Neuronal stem cell (in vitro differentiated cells): ENCODE measurements at regions not wholly inside any gene's neighbourhood (a gene's known extent, or its start where the extent isn't known, plus 50 kb on each side); places are given as distances from the start of the nearest gene placed in this dataset.

Source experiments
- DNase-seq: peaks from one replicate; pipeline ENCODE4 v3.0.0-alpha.2; 2013; ENCODE audit warnings: low spot score
- H2AFZ ChIP-seq: one replicate; pipeline ENCODE4 v1.6.1; 2013; ENCODE audit warnings: mild to moderate bottlenecking, low read length, inconsistent platforms
- H2AK5ac ChIP-seq: 2 replicates; pipeline ENCODE4 v1.6.1; 2013; ENCODE audit warnings: low read depth, mild to moderate bottlenecking, inconsistent platforms, low read length, moderate library complexity, mixed read lengths
- H2BK120ac ChIP-seq: 2 replicates; pipeline ENCODE4 v1.6.1; 2013; ENCODE audit warnings: low read depth, mild to moderate bottlenecking, inconsistent platforms, low read length, moderate library complexity, mixed read lengths
- H2BK12ac ChIP-seq: one replicate; pipeline ENCODE4 v1.6.1; 2013; ENCODE audit warnings: low read length, inconsistent platforms
- H2BK15ac ChIP-seq: 2 replicates; pipeline ENCODE4 v1.6.1; 2013; ENCODE audit warnings: mild to moderate bottlenecking, low read length, inconsistent platforms, mixed read lengths
- H2BK5ac ChIP-seq: one replicate; pipeline ENCODE4 v1.6.1; 2013; ENCODE audit warnings: inconsistent platforms, mild to moderate bottlenecking, low read length, moderate library complexity
- H3K14ac ChIP-seq: one replicate; pipeline ENCODE4 v1.6.1; 2013; ENCODE audit warnings: low read length, inconsistent platforms
- H3K18ac ChIP-seq: 2 replicates; pipeline ENCODE4 v1.6.1; 2013; ENCODE audit warnings: low read length, inconsistent platforms
- H3K23ac ChIP-seq: 2 replicates; pipeline ENCODE4 v1.6.1; 2013; ENCODE audit warnings: low read depth, mild to moderate bottlenecking, mixed read lengths, low read length, inconsistent platforms; ENCODE audit not compliant: poor library complexity
- H3K27ac ChIP-seq: replicated peaks from 3 replicates; pipeline ENCODE4 v1.5.1; 2013; ENCODE audit warnings: low read length, inconsistent platforms
- H3K27me3 ChIP-seq, 3 experiments: 2 replicates each; pipeline ENCODE4 v1.6.1; 2013; ENCODE audit warnings: low read length in 3 of 3, mild to moderate bottlenecking in 2 of 3, inconsistent platforms in 1 of 3, low read depth in 1 of 3, mixed read lengths in 1 of 3, moderate library complexity in 1 of 3; ENCODE audit not compliant: control insufficient read depth in 3 of 3, insufficient read depth in 3 of 3
- H3K36me3 ChIP-seq, 2 donors: replicated peaks in 1 of 2; 2 replicates each; pipeline ENCODE4 v1.6.1; 2013; ENCODE audit warnings: low read length in 2 of 2; ENCODE audit not compliant: control insufficient read depth in 2 of 2, insufficient read depth in 2 of 2
- H3K4ac ChIP-seq: 2 replicates; pipeline ENCODE4 v1.6.1; 2013; ENCODE audit warnings: inconsistent platforms, mild to moderate bottlenecking, low read length, moderate library complexity
- H3K4me1 ChIP-seq, 2 donors: 1 replicate in 1 of 2; 2 replicates in 1 of 2; pipeline ENCODE4 v1.6.1; 2013; ENCODE audit warnings: low read length in 2 of 2, low read depth in 1 of 2; ENCODE audit not compliant: control insufficient read depth in 2 of 2, insufficient read depth in 1 of 2
- H3K4me2 ChIP-seq: one replicate; pipeline ENCODE4 v1.6.1; 2013; ENCODE audit warnings: mild to moderate bottlenecking, low read length, inconsistent platforms; ENCODE audit not compliant: insufficient read depth, poor library complexity, severe bottlenecking
- H3K4me3 ChIP-seq, 2 donors: 2 replicates each; pipeline ENCODE4 v1.5.1; 2013; ENCODE audit warnings: low read length in 2 of 2, mild to moderate bottlenecking in 2 of 2, inconsistent platforms in 1 of 2, moderate library complexity in 1 of 2
- H3K79me1 ChIP-seq: one replicate; pipeline ENCODE4 v1.6.1; 2013; ENCODE audit warnings: low read depth, mild to moderate bottlenecking, inconsistent platforms, low read length, moderate library complexity
- H3K9ac ChIP-seq: one replicate; pipeline ENCODE4 v1.6.1; 2013; ENCODE audit warnings: mild to moderate bottlenecking, low read depth, low read length, inconsistent platforms; ENCODE audit not compliant: poor library complexity
- H3K9me3 ChIP-seq, 2 donors: replicated peaks in 1 of 2; 2 replicates each; pipeline versions ENCODE3 to v1.6.1; 2013; ENCODE audit warnings: low read length in 2 of 2, mild to moderate bottlenecking in 2 of 2, inconsistent platforms in 1 of 2, low read depth in 1 of 2, mixed read lengths in 1 of 2, moderate library complexity in 1 of 2; ENCODE audit not compliant: control insufficient read depth in 2 of 2, insufficient read depth in 1 of 2
- H4K8ac ChIP-seq: one replicate; pipeline ENCODE4 v1.6.1; 2013; ENCODE audit warnings: low read depth, mild to moderate bottlenecking, inconsistent platforms, low read length, moderate library complexity
- H4K91ac ChIP-seq: one replicate; pipeline ENCODE4 v1.6.1; 2013; ENCODE audit warnings: low read length, low read depth, mild to moderate bottlenecking, inconsistent platforms; ENCODE audit not compliant: poor library complexity
- WGBS, 2 donors: extraction: QIAGEN DNeasy Blood & Tissue Kit; methylation state at CpG; one replicate each; pipeline ENCODE4 v1.1.7; 2013; ENCODE audit warnings: missing lambda C conversion rate in 2 of 2, mixed read lengths in 1 of 2; ENCODE audit not compliant: insufficient read length in 2 of 2, insufficient replicate concordance in 1 of 2; ENCODE audit errors: extremely low coverage in 2 of 2; 5-methylcytosine and 5-hydroxymethylcytosine counted together

GRCh38 chr3:8254489-8254888 lies 247.1 kb upstream of the LMCD1 start:
- Histone ChIP-seq H3K79me1 (no peaks in the 10 kb centered on the region), H3K9ac (no peak overlapping the region), H2BK15ac (no peak overlapping the region), H3K14ac (no peak overlapping the region), H2BK120ac (no peak overlapping the region), H3K9me3 (no peaks in the 10 kb centered on the region), H3K27me3 (no peaks in the 10 kb centered on the region), H3K4ac (no peak overlapping the region), H2BK12ac (no peak overlapping the region), H3K4me3 (no peak overlapping the region), H3K36me3 (no peaks in the 10 kb centered on the region), H2AFZ (no peak overlapping the region), H3K18ac (no peak overlapping the region), H3K4me1 (peaks cover 0 to 4% of the 10 kb centered on the region in 2 donors), H3K4me2 (no peak overlapping the region), H3K23ac (no peak overlapping the region), H4K91ac (no peak overlapping the region), H2BK5ac (no peak overlapping the region), H2AK5ac (no peak overlapping the region), H3K27ac (no peak overlapping the region), H4K8ac (no peak overlapping the region)
- no CpG with 5 or more reads among the region's 2 CpGs for WGBS, 2 donors
- no peak for DNase-seq

- no peak overlapping the region for H2AFZ ChIP-seq
- no peak overlapping the region for H2BK12ac ChIP-seq
- no peak overlapping the region for H3K4me3 ChIP-seq
- H3K14ac ChIP-seq = no peak overlapping the region
- no peak overlapping the region for H3K4ac ChIP-seq
- H3K36me3 ChIP-seq = no peaks in the 10 kb centered on the region
- H2AK5ac ChIP-seq = no peak overlapping the region
- no peak for DNase-seq
- no peaks in the 10 kb centered on the region for H3K27me3 ChIP-seq
- H2BK5ac ChIP-seq = no peak overlapping the region
- no peak overlapping the region for H3K4me2 ChIP-seq
- peaks cover 0 to 4% of the 10 kb centered on the region in 2 donors for H3K4me1 ChIP-seq
- H3K27ac ChIP-seq = no peak overlapping the region
- no peak overlapping the region for H3K9ac ChIP-seq
- no peak overlapping the region for H2BK120ac ChIP-seq
- no CpG with 5 or more reads among the region's 2 CpGs for WGBS, 2 donors
- H4K8ac ChIP-seq = no peak overlapping the region
- H4K91ac ChIP-seq = no peak overlapping the region
- no peak overlapping the region for H2BK15ac ChIP-seq
- no peaks in the 10 kb centered on the region for H3K9me3 ChIP-seq
- no peak overlapping the region for H3K18ac ChIP-seq
- H3K79me1 ChIP-seq = no peaks in the 10 kb centered on the region
- H3K23ac ChIP-seq = no peak overlapping the region
Observed at GRCh38 chr3:8255725-8256124, 245.9 kb upstream of the LMCD1 start.

- no peak overlapping the region for H2BK120ac ChIP-seq
- no peak overlapping the region for H4K91ac ChIP-seq
- H3K18ac ChIP-seq = no peak overlapping the region
- no peak overlapping the region for H3K9ac ChIP-seq
- peaks cover 0 to 4% of the 10 kb centered on the region in 2 donors for H3K4me1 ChIP-seq
- no peak overlapping the region for H2AK5ac ChIP-seq
- no peak overlapping the region for H3K23ac ChIP-seq
- WGBS, 2 donors = no CpG with 5 or more reads among the region's 3 CpGs
- no peak overlapping the region for H4K8ac ChIP-seq
- H3K27ac ChIP-seq = no peak overlapping the region
- no peak overlapping the region for H2BK5ac ChIP-seq
- DNase-seq = no peak
- no peak overlapping the region for H2AFZ ChIP-seq
- no peak overlapping the region for H3K14ac ChIP-seq
- H3K27me3 ChIP-seq = no peaks in the 10 kb centered on the region
- H3K36me3 ChIP-seq = no peaks in the 10 kb centered on the region
- no peak overlapping the region for H2BK15ac ChIP-seq
- no peak overlapping the region for H3K4me3 ChIP-seq
- H3K4ac ChIP-seq = no peak overlapping the region
- H3K9me3 ChIP-seq = no peaks in the 10 kb centered on the region
- H3K4me2 ChIP-seq = no peak overlapping the region
- no peaks in the 10 kb centered on the region for H3K79me1 ChIP-seq
- no peak overlapping the region for H2BK12ac ChIP-seq
Observed at GRCh38 chr3:8256441-8257071, 245.1 kb upstream of the LMCD1 start.

- H3K27ac ChIP-seq = no peak overlapping the region
- no peak overlapping the region for H2BK120ac ChIP-seq
- no peak overlapping the region for H2BK15ac ChIP-seq
- no peak overlapping the region for H4K91ac ChIP-seq
- H3K23ac ChIP-seq = no peak overlapping the region
- no peak overlapping the region for H2AFZ ChIP-seq
- no peak overlapping the region for H3K18ac ChIP-seq
- no peak overlapping the region for H2BK5ac ChIP-seq
- no peak overlapping the region for H3K4ac ChIP-seq
- H3K9ac ChIP-seq = no peak overlapping the region
- H3K4me2 ChIP-seq = no peak overlapping the region
- no peak overlapping the region for H2BK12ac ChIP-seq
- WGBS, 2 donors = no CpG with 5 or more reads among the region's 2 CpGs
- no peak overlapping the region for H4K8ac ChIP-seq
- H3K27me3 ChIP-seq = no peaks in the 10 kb centered on the region
- no peak overlapping the region for H3K4me3 ChIP-seq
- H3K36me3 ChIP-seq = no peaks in the 10 kb centered on the region
- H3K4me1 ChIP-seq = no peaks in the 10 kb centered on the region
- no peak overlapping the region for H2AK5ac ChIP-seq
- H3K9me3 ChIP-seq = no peaks in the 10 kb centered on the region
- no peaks in the 10 kb centered on the region for H3K79me1 ChIP-seq
- H3K14ac ChIP-seq = no peak overlapping the region
- no peak for DNase-seq
Observed at GRCh38 chr3:8261018-8261417, 240.6 kb upstream of the LMCD1 start.
